ENCODE measurements at regions not wholly inside any gene's neighbourhood (a gene's known extent, or its start where the extent isn't known, plus 50 kb on each side); places are given as distances from the start of the nearest gene placed in this dataset.

DNA sequence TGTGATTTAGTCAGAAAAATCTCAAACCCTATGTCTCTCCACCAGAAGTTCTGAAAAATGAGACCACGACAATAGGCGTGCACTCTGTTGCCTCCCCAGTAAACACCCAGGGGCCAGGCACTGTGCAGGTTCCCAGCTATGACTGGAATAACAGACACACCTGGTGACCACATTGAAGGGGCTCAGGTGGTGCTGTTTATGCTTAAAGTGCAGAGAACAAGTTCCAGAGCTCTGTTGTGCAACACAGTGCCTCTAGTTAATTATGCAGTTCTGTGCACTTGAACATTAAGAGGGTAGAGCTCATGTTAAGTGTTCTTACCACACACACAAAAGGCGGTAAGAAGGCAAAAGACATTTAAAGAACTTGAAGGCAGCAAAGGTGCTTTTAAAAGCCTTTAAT is 52.6 kb upstream of the AFF3 start:
- H3K4me3 ChIP-seq (ENCODE audit: low read depth, low read length), result no peak overlapping the region
- TF ChIP-seq, protein P1, sequence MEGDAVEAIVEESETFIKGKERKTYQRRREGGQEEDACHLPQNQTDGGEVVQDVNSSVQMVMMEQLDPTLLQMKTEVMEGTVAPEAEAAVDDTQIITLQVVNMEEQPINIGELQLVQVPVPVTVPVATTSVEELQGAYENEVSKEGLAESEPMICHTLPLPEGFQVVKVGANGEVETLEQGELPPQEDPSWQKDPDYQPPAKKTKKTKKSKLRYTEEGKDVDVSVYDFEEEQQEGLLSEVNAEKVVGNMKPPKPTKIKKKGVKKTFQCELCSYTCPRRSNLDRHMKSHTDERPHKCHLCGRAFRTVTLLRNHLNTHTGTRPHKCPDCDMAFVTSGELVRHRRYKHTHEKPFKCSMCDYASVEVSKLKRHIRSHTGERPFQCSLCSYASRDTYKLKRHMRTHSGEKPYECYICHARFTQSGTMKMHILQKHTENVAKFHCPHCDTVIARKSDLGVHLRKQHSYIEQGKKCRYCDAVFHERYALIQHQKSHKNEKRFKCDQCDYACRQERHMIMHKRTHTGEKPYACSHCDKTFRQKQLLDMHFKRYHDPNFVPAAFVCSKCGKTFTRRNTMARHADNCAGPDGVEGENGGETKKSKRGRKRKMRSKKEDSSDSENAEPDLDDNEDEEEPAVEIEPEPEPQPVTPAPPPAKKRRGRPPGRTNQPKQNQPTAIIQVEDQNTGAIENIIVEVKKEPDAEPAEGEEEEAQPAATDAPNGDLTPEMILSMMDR (conservative IDR thresholded peaks at IDR 0.05; ENCODE audit: low read depth, low read length), result no peak
- DNase-seq (ENCODE audit: low read depth), result no peak

DNA sequence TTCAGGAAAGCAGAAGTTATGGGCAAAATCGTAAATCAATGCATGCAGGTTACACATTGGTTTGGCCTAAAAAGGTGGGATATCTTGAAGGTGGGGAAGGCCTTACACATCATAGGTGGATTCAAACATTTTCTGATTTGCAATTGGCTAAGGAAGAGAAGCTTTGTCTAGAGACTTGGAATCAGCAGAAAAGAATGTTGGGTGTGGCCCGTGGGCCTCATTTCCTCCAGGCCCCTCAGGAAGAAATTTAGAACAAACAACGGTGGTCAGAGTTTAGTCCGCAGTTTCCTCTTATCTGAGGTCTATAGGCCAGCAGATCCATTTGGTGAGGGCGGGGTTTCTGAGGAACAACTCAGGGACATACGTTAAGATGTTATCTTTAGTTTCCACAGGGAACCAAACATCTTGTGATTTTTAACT is 50.9 kb upstream of the AFF3 start:
- H3K4me3 ChIP-seq (ENCODE audit: low read depth, low read length), result no peak overlapping the region
- no peak for DNase-seq (ENCODE audit: low read depth)
- TF ChIP-seq, protein P1 (conservative IDR thresholded peaks at IDR 0.05; ENCODE audit: low read depth, low read length), result no peak

DNA sequence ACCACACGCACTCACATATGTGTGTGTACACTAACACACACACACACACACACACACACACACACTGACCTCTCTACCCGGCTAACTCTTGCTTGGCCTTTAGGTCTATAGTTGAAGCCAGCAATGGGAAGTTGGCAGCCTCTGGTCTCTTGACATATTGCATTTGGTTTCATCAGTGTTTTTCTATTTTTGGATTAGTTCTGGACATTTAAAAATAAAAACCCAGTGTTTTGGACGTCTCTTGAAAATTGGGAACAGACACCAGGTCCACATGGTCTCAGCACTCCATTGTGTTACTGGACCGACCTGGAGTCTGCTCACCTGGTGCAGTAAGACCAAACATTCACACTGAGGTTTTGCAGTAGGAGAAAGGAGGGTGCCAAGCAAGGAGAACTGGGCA is 50.4 kb upstream of the AFF3 start:
- TF ChIP-seq, protein P1 (conservative IDR thresholded peaks at IDR 0.05; ENCODE audit: low read depth, low read length), result no peak
- no peak overlapping the region for H3K4me3 ChIP-seq (ENCODE audit: low read depth, low read length)
- no peak for DNase-seq (ENCODE audit: low read depth)

DNA sequence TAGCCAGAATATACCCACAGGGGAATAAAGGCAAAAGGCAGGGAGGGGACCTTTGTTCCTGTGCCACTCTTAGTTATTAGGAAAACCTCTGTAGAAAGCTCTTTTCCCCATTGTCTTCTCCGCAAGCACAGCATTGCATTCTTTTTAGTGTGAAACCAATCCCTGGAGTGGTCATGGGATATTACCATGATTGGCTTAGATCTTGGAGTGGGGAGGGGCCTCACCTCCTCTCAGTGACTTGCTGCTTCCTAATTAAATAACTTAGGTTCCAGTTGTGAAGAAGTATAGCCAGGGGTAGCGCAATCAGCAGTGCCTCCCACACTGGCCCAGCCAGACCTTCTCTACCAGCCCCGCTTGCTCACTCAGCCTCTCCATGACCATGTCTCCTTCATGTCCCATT is 49.9 kb upstream of the AFF3 start:
- TF ChIP-seq, protein P1 (conservative IDR thresholded peaks at IDR 0.05; ENCODE audit: low read depth, low read length), result no peak
- no peak for DNase-seq (ENCODE audit: low read depth)
- no peak overlapping the region for H3K4me3 ChIP-seq (ENCODE audit: low read depth, low read length)

Data from choroid plexus epithelial cell (primary cell).